ENCODE measurements at regions not wholly inside any gene's neighbourhood (a gene's known extent, or its start where the extent isn't known, plus 50 kb on each side); places are given as distances from the start of the nearest gene placed in this dataset.

DNA sequence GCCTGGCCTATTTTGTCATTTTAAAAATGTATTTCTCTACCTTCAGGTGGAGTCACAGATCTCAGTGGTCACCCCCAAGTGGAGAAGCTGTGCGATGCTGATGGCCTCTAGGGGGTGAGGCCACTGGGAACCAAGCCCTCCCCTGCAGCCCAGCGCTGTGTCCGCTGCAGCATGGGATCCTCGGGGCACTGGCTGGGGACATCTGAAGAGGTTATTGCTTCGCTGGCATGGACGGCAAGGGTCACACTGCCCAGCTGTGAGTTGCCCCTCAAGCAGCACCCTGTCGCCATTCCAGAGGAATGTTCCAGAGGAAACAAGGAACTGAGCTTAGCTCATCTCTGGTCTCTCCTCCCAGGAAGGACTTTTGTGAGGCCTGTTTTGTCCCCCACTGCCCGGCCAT is 119.6 kb upstream of the S1PR3 start:
- H3K4me3 ChIP-seq (ENCODE audit: low read depth, low read length) = no peak overlapping the region

DNA sequence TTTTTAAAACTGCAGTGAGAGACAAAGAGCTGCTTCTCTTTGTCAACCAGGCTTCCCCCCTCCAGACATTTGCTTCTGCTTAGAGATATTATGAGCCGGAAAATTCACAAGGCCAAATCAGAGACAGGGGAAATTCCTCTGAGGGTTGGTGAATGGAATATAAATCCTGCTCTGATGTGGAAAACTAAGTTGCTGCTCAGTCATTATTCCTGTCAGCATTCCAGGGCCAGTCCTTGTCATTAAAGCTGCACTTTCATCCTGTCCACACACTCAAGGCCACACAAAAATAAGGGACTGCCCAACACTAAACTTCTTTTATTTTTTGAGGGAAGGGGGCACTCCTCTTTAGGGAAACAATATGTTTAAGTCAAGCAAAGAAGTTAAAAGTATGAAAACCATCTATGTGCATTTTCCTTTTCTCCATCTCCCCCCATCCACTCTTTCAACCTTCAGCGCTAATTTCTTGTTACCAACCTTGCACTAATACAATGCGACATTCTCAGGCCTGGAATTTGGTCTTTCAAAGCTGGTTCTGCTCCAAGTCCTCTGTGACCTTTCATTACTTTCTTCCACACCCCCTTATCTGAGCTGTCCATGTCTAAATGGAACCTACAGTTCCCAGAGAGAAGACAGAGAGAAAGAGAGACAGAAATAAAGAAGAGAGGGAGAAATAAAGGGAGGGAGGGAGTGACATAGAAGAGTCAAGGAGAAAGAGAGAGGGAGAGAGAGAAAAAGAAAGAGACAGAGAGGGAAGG is 118.9 kb upstream of the S1PR3 start:
- Histone ChIP-seq H3K27ac (ENCODE audit: extremely low read depth, low read depth, low read length) (no peak overlapping the region), H3K4me1 (ENCODE audit: control insufficient read depth, insufficient read depth, low read length) (no peaks in the 10 kb centered on the region), H3K9me3 (ENCODE audit: control insufficient read depth, insufficient read depth, low read depth, low read length) (no peaks in the 10 kb centered on the region), H3K4me3 (ENCODE audit: low read depth, low read length) (no peak overlapping the region), H3K36me3 (ENCODE audit: control insufficient read depth in 2 of 2, insufficient read depth in 1 of 2, low read length in 2 of 2) (no peaks in the 10 kb centered on the region)
- POLR2A ChIA-PET = no interaction called here
- no peak for TF ChIP-seq ZNF704 (tag by site-specific recombination; IDR thresholded peaks at IDR 0.05)
- no peak for TF ChIP-seq KLF9 (tag by site-specific recombination; IDR thresholded peaks at IDR 0.05; ENCODE audit: low read depth)
- no peak for TF ChIP-seq ELK4 (IDR thresholded peaks at IDR 0.05; ENCODE audit: borderline replicate concordance, low read depth, low read length)
- TF ChIP-seq ZNF175 (tag by site-specific recombination; IDR thresholded peaks at IDR 0.05) = no peak
- TF ChIP-seq ZNF670 (tag by site-specific recombination; IDR thresholded peaks at IDR 0.05; ENCODE audit: low read depth) = no peak
- TF ChIP-seq, protein P1, sequence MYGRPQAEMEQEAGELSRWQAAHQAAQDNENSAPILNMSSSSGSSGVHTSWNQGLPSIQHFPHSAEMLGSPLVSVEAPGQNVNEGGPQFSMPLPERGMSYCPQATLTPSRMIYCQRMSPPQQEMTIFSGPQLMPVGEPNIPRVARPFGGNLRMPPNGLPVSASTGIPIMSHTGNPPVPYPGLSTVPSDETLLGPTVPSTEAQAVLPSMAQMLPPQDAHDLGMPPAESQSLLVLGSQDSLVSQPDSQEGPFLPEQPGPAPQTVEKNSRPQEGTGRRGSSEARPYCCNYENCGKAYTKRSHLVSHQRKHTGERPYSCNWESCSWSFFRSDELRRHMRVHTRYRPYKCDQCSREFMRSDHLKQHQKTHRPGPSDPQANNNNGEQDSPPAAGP (tag by site-specific recombination; IDR thresholded peaks at IDR 0.05) = no peak
- TF ChIP-seq ZNF394 (tag by site-specific recombination; IDR thresholded peaks at IDR 0.05; ENCODE audit: borderline replicate concordance) = no peak
- TF ChIP-seq ZNF837 (tag by site-specific recombination; IDR thresholded peaks at IDR 0.05) = no peak
- TF ChIP-seq WT1 (tag by site-specific recombination; IDR thresholded peaks at IDR 0.05) = no peak
- no peak for TF ChIP-seq ZSCAN16 (tag by site-specific recombination; IDR thresholded peaks at IDR 0.05)
- TF ChIP-seq ZBTB17 (tag by site-specific recombination; IDR thresholded peaks at IDR 0.05) = no peak
- no peak for TF ChIP-seq ZFP69B (tag by site-specific recombination; IDR thresholded peaks at IDR 0.05)
- TF ChIP-seq SALL2 (tag by site-specific recombination; IDR thresholded peaks at IDR 0.05; ENCODE audit: borderline replicate concordance) = no peak
- TF ChIP-seq ZNF610 (tag by site-specific recombination; IDR thresholded peaks at IDR 0.05; ENCODE audit: borderline replicate concordance) = no peak
- TF ChIP-seq ZBTB44 (tag by site-specific recombination; IDR thresholded peaks at IDR 0.05) = no peak
- CTCF ChIA-PET = interaction anchor here (0.5 kb wide), 1 partner anchor 9 kb away, joined by 3 read pairs; no protein-coding TSS in a partner anchor

More for the DNA sequence above, 119.6 kb upstream of the S1PR3 start:
- Histone ChIP-seq H3K36me3 (ENCODE audit: control insufficient read depth in 2 of 2, insufficient read depth in 1 of 2, low read length in 2 of 2) (no peaks in the 10 kb centered on the region), H3K9me3 (ENCODE audit: control insufficient read depth, insufficient read depth, low read depth, low read length) (no peaks in the 10 kb centered on the region), H3K4me1 (ENCODE audit: control insufficient read depth, insufficient read depth, low read length) (no peaks in the 10 kb centered on the region), H3K27ac (ENCODE audit: extremely low read depth, low read depth, low read length) (no peak overlapping the region)
- TF ChIP-seq ZBTB8A (tag by site-specific recombination; IDR thresholded peaks at IDR 0.05) (no peak), IKZF3 (tag by site-specific recombination; IDR thresholded peaks at IDR 0.05) (no peak), ZNF548 (tag by site-specific recombination; IDR thresholded peaks at IDR 0.05) (no peak), ZNF391 (tag by site-specific recombination; IDR thresholded peaks at IDR 0.05; ENCODE audit: borderline replicate concordance, low read depth) (no peak), ZNF521 (tag by site-specific recombination; IDR thresholded peaks at IDR 0.05) (no peak), ZNF776 (tag by site-specific recombination; IDR thresholded peaks at IDR 0.05; ENCODE audit: borderline replicate concordance) (no peak), MEIS1 (CRISPR knock-in tag; IDR thresholded peaks at IDR 0.05; ENCODE audit: borderline replicate concordance) (no peak), HOXC10 (CRISPR knock-in tag; IDR thresholded peaks at IDR 0.05) (no peak)
- CTCF ChIA-PET = no interaction called here
- POLR2A ChIA-PET = no interaction called here
